ENCODE measurements at regions not wholly inside any gene's neighbourhood (a gene's known extent, or its start where the extent isn't known, plus 50 kb on each side); places are given as distances from the start of the nearest gene placed in this dataset.

- Histone ChIP-seq H3K27me3 (ENCODE audit: control insufficient read depth, insufficient read depth, low read length) (no peaks in the 10 kb centered on the region), H3K27ac (ENCODE audit: low read length) (no peak overlapping the region)
Observed at GRCh38 chr5:23717486-23717885, 210.1 kb downstream of the PRDM9 start.

GRCh38 chr5:23718564-23718963 is 211.2 kb downstream of the PRDM9 start:
- DNase-seq: no peak
- Histone ChIP-seq H3K27ac (ENCODE audit: low read length) (no peak overlapping the region), H3K4me3 (ENCODE audit: low read length) (no peak overlapping the region), H3K27me3 (ENCODE audit: control insufficient read depth, insufficient read depth, low read length) (no peaks in the 10 kb centered on the region), H3K4me1 (ENCODE audit: control insufficient read depth, insufficient read depth, low read length) (no peaks in the 10 kb centered on the region), H3K36me3 (ENCODE audit: control insufficient read depth, insufficient read depth, low read length) (no peaks in the 10 kb centered on the region), H3K9me3 (replicated peaks; ENCODE audit: control insufficient read depth, low read depth, low read length) (no peaks in the 10 kb centered on the region)
- WGBS (ENCODE audit: insufficient coverage): no CpG with 5 or more reads among the region's 1 CpG

More at GRCh38 chr5:23717486-23717885, 210.1 kb downstream of the PRDM9 start:
- no peaks in the 10 kb centered on the region for H3K4me1 ChIP-seq (ENCODE audit: control insufficient read depth, insufficient read depth, low read length)
- DNase-seq: no peak
- H3K9me3 ChIP-seq (replicated peaks; ENCODE audit: control insufficient read depth, low read depth, low read length): no peaks in the 10 kb centered on the region
- no CpG with 5 or more reads among the region's 3 CpGs for WGBS (ENCODE audit: insufficient coverage)
- H3K36me3 ChIP-seq (ENCODE audit: control insufficient read depth, insufficient read depth, low read length): no peaks in the 10 kb centered on the region
- no peak overlapping the region for H3K4me3 ChIP-seq (ENCODE audit: low read length)

- Histone ChIP-seq H3K36me3 (ENCODE audit: control insufficient read depth, insufficient read depth, low read length) (no peaks in the 10 kb centered on the region), H3K27me3 (ENCODE audit: control insufficient read depth, insufficient read depth, low read length) (no peaks in the 10 kb centered on the region), H3K27ac (ENCODE audit: low read length) (no peak overlapping the region), H3K4me3 (ENCODE audit: low read length) (no peak overlapping the region), H3K4me1 (ENCODE audit: control insufficient read depth, insufficient read depth, low read length) (no peaks in the 10 kb centered on the region), H3K9me3 (replicated peaks; ENCODE audit: control insufficient read depth, low read depth, low read length) (no peaks in the 10 kb centered on the region)
- DNase-seq: no peak
- no CpG with 5 or more reads among the region's 2 CpGs for WGBS (ENCODE audit: insufficient coverage)
Observed at GRCh38 chr5:23721336-23721735, 213.9 kb downstream of the PRDM9 start.

- H3K9me3 ChIP-seq (replicated peaks; ENCODE audit: control insufficient read depth, low read depth, low read length): no peaks in the 10 kb centered on the region
- 100% methylated on average over 1 of the region's 4 CpGs for whole genome bisulfite sequencing (ENCODE audit: insufficient coverage)
- no peak overlapping the region for H3K27ac ChIP-seq (ENCODE audit: low read length)
- no peak overlapping the region for H3K4me3 ChIP-seq (ENCODE audit: low read length)
- DNase-seq: no peak
- H3K36me3 ChIP-seq (ENCODE audit: control insufficient read depth, insufficient read depth, low read length): no peaks in the 10 kb centered on the region
- no peaks in the 10 kb centered on the region for H3K4me1 ChIP-seq (ENCODE audit: control insufficient read depth, insufficient read depth, low read length)
- H3K27me3 ChIP-seq (ENCODE audit: control insufficient read depth, insufficient read depth, low read length): no peaks in the 10 kb centered on the region
Observed at GRCh38 chr5:23727271-23727670, 219.9 kb downstream of the PRDM9 start.

- H3K36me3 ChIP-seq (ENCODE audit: control insufficient read depth, insufficient read depth, low read length): no peaks in the 10 kb centered on the region
- no peaks in the 10 kb centered on the region for H3K4me1 ChIP-seq (ENCODE audit: control insufficient read depth, insufficient read depth, low read length)
- WGBS (ENCODE audit: insufficient coverage): 83% methylated on average over 2 of the region's 2 CpGs
- H3K4me3 ChIP-seq (ENCODE audit: low read length): no peak overlapping the region
- no peak overlapping the region for H3K27ac ChIP-seq (ENCODE audit: low read length)
- no peaks in the 10 kb centered on the region for H3K9me3 ChIP-seq (replicated peaks; ENCODE audit: control insufficient read depth, low read depth, low read length)
- no peaks in the 10 kb centered on the region for H3K27me3 ChIP-seq (ENCODE audit: control insufficient read depth, insufficient read depth, low read length)
- DNase-seq: no peak
Observed at GRCh38 chr5:23730023-23730422, 222.6 kb downstream of the PRDM9 start.

GRCh38 chr5:23740029-23740428 is 232.6 kb downstream of the PRDM9 start:
- Histone ChIP-seq H3K27ac (ENCODE audit: low read length) (no peak overlapping the region), H3K4me1 (ENCODE audit: control insufficient read depth, insufficient read depth, low read length) (no peaks in the 10 kb centered on the region), H3K27me3 (ENCODE audit: control insufficient read depth, insufficient read depth, low read length) (no peaks in the 10 kb centered on the region), H3K36me3 (ENCODE audit: control insufficient read depth, insufficient read depth, low read length) (no peaks in the 10 kb centered on the region), H3K9me3 (replicated peaks; ENCODE audit: control insufficient read depth, low read depth, low read length) (no peaks in the 10 kb centered on the region), H3K4me3 (ENCODE audit: low read length) (no peak overlapping the region)
- peak; percentile 27 for DNase-seq
- 47% methylated on average over 2 of the region's 4 CpGs for WGBS (ENCODE audit: insufficient coverage)

GRCh38 chr5:23742701-23743100 is 235.3 kb downstream of the PRDM9 start:
- DNase-seq: no peak
- no peaks in the 10 kb centered on the region for H3K27me3 ChIP-seq (ENCODE audit: control insufficient read depth, insufficient read depth, low read length)
- H3K27ac ChIP-seq (ENCODE audit: low read length): no peak overlapping the region
- no peaks in the 10 kb centered on the region for H3K36me3 ChIP-seq (ENCODE audit: control insufficient read depth, insufficient read depth, low read length)
- no peak overlapping the region for H3K4me3 ChIP-seq (ENCODE audit: low read length)
- no peaks in the 10 kb centered on the region for H3K4me1 ChIP-seq (ENCODE audit: control insufficient read depth, insufficient read depth, low read length)
- H3K9me3 ChIP-seq (replicated peaks; ENCODE audit: control insufficient read depth, low read depth, low read length): no peaks in the 10 kb centered on the region

GRCh38 chr5:23755906-23756305 is 248.5 kb downstream of the PRDM9 start:
- Histone ChIP-seq H3K9me3 (replicated peaks; ENCODE audit: control insufficient read depth, low read depth, low read length) (no peaks in the 10 kb centered on the region), H3K27me3 (ENCODE audit: control insufficient read depth, insufficient read depth, low read length) (no peaks in the 10 kb centered on the region), H3K27ac (ENCODE audit: low read length) (no peak overlapping the region), H3K36me3 (ENCODE audit: control insufficient read depth, insufficient read depth, low read length) (no peaks in the 10 kb centered on the region), H3K4me1 (ENCODE audit: control insufficient read depth, insufficient read depth, low read length) (no peaks in the 10 kb centered on the region), H3K4me3 (ENCODE audit: low read length) (no peak overlapping the region)
- no peak for DNase-seq

GRCh38 chr5:23756779-23757178 is 249.4 kb downstream of the PRDM9 start:
- Histone ChIP-seq H3K4me3 (ENCODE audit: low read length) (no peak overlapping the region), H3K9me3 (replicated peaks; ENCODE audit: control insufficient read depth, low read depth, low read length) (no peaks in the 10 kb centered on the region), H3K27ac (ENCODE audit: low read length) (no peak overlapping the region), H3K4me1 (ENCODE audit: control insufficient read depth, insufficient read depth, low read length) (no peaks in the 10 kb centered on the region), H3K27me3 (ENCODE audit: control insufficient read depth, insufficient read depth, low read length) (no peaks in the 10 kb centered on the region), H3K36me3 (ENCODE audit: control insufficient read depth, insufficient read depth, low read length) (no peaks in the 10 kb centered on the region)
- no peak for DNase-seq
- WGBS (ENCODE audit: insufficient coverage): 79% methylated on average over 2 of the region's 3 CpGs

GRCh38 chr5:23763170-23763569 is 255.8 kb downstream of the PRDM9 start:
- Histone ChIP-seq H3K27me3 (ENCODE audit: control insufficient read depth, insufficient read depth, low read length) (no peaks in the 10 kb centered on the region), H3K9me3 (replicated peaks; ENCODE audit: control insufficient read depth, low read depth, low read length) (no peaks in the 10 kb centered on the region), H3K4me3 (ENCODE audit: low read length) (no peak overlapping the region), H3K4me1 (ENCODE audit: control insufficient read depth, insufficient read depth, low read length) (no peaks in the 10 kb centered on the region), H3K36me3 (ENCODE audit: control insufficient read depth, insufficient read depth, low read length) (no peaks in the 10 kb centered on the region), H3K27ac (ENCODE audit: low read length) (no peak overlapping the region)
- no CpG with 5 or more reads among the region's 1 CpG for WGBS (ENCODE audit: insufficient coverage)
- DNase-seq: no peak

- no peaks in the 10 kb centered on the region for H3K9me3 ChIP-seq (replicated peaks; ENCODE audit: control insufficient read depth, low read depth, low read length)
- H3K4me1 ChIP-seq (ENCODE audit: control insufficient read depth, insufficient read depth, low read length): no peaks in the 10 kb centered on the region
- no peak overlapping the region for H3K27ac ChIP-seq (ENCODE audit: low read length)
- no peak overlapping the region for H3K4me3 ChIP-seq (ENCODE audit: low read length)
- H3K36me3 ChIP-seq (ENCODE audit: control insufficient read depth, insufficient read depth, low read length): no peaks in the 10 kb centered on the region
- H3K27me3 ChIP-seq (ENCODE audit: control insufficient read depth, insufficient read depth, low read length): no peaks in the 10 kb centered on the region
- no peak for DNase-seq
- 64% methylated on average over 2 of the region's 3 CpGs for WGBS (ENCODE audit: insufficient coverage)
Observed at GRCh38 chr5:23776684-23777083, 269.3 kb downstream of the PRDM9 start.

Measured in muscle of leg (tissue), 3 donors.